ENCODE measurements at regions not wholly inside any gene's neighbourhood (a gene's known extent, or its start where the extent isn't known, plus 50 kb on each side); places are given as distances from the start of the nearest gene placed in this dataset.

GRCh38 chr5:61617039-61617438, 285.0 kb downstream of the ZSWIM6 start:
- ATAC-seq (ENCODE audit: low FRiP score in 2 of 2) = no peak
- no peak for DNase-seq
- Histone ChIP-seq H3K36me3 (no peaks in the 10 kb centered on the region), H3K4me3 (no peak overlapping the region), H3K9me3 (no peaks in the 10 kb centered on the region), H3K27ac (no peak overlapping the region), H3K4me1 (no peaks in the 10 kb centered on the region), H3K27me3 (no peaks in the 10 kb centered on the region)
- TF ChIP-seq CTCF (IDR thresholded peaks at IDR 0.05) (no peak), POLR2AphosphoS5 (IDR thresholded peaks at IDR 0.05) (no peak)
- 78 to 82% methylated on average over 3 of the region's 3 CpGs for whole genome bisulfite sequencing, 2 donors

DNA sequence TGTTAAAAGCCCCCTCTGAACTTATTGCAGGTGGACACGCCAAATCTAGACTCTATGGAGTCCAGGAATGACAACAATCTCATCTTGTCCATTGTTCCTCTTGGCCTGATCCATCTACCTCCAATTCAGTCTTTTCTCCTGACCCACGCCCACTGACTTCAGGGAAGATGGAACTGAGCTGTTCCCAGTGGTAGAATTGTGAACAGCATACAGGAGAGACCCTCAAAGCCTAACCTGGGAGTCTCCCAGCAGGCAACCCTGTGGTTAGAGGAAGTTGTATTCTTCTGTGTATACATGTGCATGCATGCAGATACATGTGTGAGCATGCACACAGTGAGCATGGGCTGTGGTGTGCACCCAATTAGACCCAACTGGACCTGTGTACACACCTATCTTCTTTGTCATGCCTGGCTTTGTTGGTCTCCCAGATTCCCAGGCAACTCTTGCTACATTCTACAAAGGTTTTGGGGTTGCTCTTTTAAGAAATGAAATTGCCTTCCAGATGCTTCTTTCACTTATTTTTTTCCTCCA, 286.0 kb downstream of the ZSWIM6 start:
- 84 to 87% methylated on average over 2 of the region's 2 CpGs for WGBS, 2 donors
- no peaks in the 10 kb centered on the region for H3K9me3 ChIP-seq
- ATAC-seq (ENCODE audit: low FRiP score in 2 of 2) (no peak), DNase-seq (no peak)
- H3K36me3 ChIP-seq = no peaks in the 10 kb centered on the region
- no peak overlapping the region for H3K4me3 ChIP-seq
- no peak overlapping the region for H3K27ac ChIP-seq
- no peaks in the 10 kb centered on the region for H3K27me3 ChIP-seq
- no peaks in the 10 kb centered on the region for H3K4me1 ChIP-seq
- no peak for TF ChIP-seq POLR2AphosphoS5 (IDR thresholded peaks at IDR 0.05)
- no peak for TF ChIP-seq EP300 (IDR thresholded peaks at IDR 0.05)
- TF ChIP-seq POLR2A (IDR thresholded peaks at IDR 0.05) = no peak
- TF ChIP-seq CTCF (IDR thresholded peaks at IDR 0.05) = no peak

GRCh38 chr5:61618577-61618976, 286.5 kb downstream of the ZSWIM6 start:
- TF ChIP-seq CTCF (IDR thresholded peaks at IDR 0.05) = no peak
- TF ChIP-seq EP300 (IDR thresholded peaks at IDR 0.05) = no peak
- no peak for TF ChIP-seq POLR2AphosphoS5 (IDR thresholded peaks at IDR 0.05)
- TF ChIP-seq POLR2A (IDR thresholded peaks at IDR 0.05) = no peak
- no peak for DNase-seq
- H3K9me3 ChIP-seq = no peaks in the 10 kb centered on the region
- no peaks in the 10 kb centered on the region for H3K36me3 ChIP-seq
- no peak overlapping the region for H3K4me3 ChIP-seq
- 91 to 92% methylated on average over 4 of the region's 4 CpGs for WGBS, 2 donors
- no peaks in the 10 kb centered on the region for H3K4me1 ChIP-seq
- no peaks in the 10 kb centered on the region for H3K27me3 ChIP-seq
- no peak for ATAC-seq (ENCODE audit: low FRiP score in 2 of 2)
- no peak overlapping the region for H3K27ac ChIP-seq

DNA sequence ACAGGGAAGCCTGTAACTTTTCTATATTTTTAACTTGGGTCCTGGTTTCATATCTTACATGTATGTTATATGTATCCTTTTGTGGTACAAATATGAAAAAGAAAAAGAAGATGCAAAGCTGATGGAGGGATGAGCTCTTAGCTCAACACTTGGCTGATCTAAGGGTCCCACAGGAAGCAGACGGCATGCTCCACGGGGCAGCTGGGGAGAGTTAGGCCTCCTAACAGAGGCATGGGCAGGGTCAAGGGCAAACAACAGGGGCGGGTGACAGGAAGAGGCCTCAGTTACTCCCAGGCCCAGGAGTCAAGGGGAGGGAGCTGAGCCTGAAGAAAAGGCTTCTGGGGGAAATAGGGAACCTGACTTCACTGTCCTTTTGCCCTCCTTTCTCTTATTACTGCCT, 287.2 kb downstream of the ZSWIM6 start:
- no peak for ATAC-seq (ENCODE audit: low FRiP score in 2 of 2)
- 79 to 82% methylated on average over 3 of the region's 3 CpGs for WGBS, 2 donors

More for the DNA sequence above, 287.2 kb downstream of the ZSWIM6 start:
- Histone ChIP-seq H3K4me3 (no peak overlapping the region), H3K9me3 (no peaks in the 10 kb centered on the region), H3K27me3 (no peaks in the 10 kb centered on the region), H3K27ac (no peak overlapping the region), H3K36me3 (no peaks in the 10 kb centered on the region), H3K4me1 (no peaks in the 10 kb centered on the region)
- no peak for DNase-seq
- TF ChIP-seq POLR2A (IDR thresholded peaks at IDR 0.05) = no peak
- no peak for TF ChIP-seq CTCF (IDR thresholded peaks at IDR 0.05)
- no peak for TF ChIP-seq EP300 (IDR thresholded peaks at IDR 0.05)
- no peak for TF ChIP-seq POLR2AphosphoS5 (IDR thresholded peaks at IDR 0.05)
